K562 (cell line): ENCODE measurements at regions not wholly inside any gene's neighbourhood (a gene's known extent, or its start where the extent isn't known, plus 50 kb on each side); places are given as distances from the start of the nearest gene placed in this dataset.

Experiments used
- ATAC-seq: fragments of 200-7000 bp; cut with Tn5 transposase; 3 replicates; pipeline ENCODE4 v1.9.1; 2020; ENCODE audit warnings: moderate library complexity
- BruUV-seq: library from RNA; stranded (reverse); fragments of 400-500 nt; replicated peaks from 2 replicates; lab custom pipeline; 2021; lab: Mats Ljungman, UMichigan
- CTCF ChIA-PET: fragments of 300-600 bp; formaldehyde crosslinking; extraction: SDS; loops from one replicate; lab custom pipeline; 2021; ENCODE audit warnings: low intra/inter-chr PET ratio; lab: Yijun Ruan, JAX
- POLR2A ChIA-PET: fragments of 300-600, 350-650 bp; sonication (Branson Sonifier 250); formaldehyde crosslinking; extraction: SDS; loops from one replicate; lab custom pipeline; 2021; ENCODE audit warnings: antibody characterized with exemption, inconsistent platforms; lab: Yijun Ruan, JAX
- DNase-seq, 4 experiments: peaks; one replicate each; pipeline versions ENCODE4 v3.0.0 to v3.0.0-alpha.2; 2011 to 2018; ENCODE audit warnings: low spot score in 3 of 4, mixed read lengths in 3 of 4; ENCODE audit errors: extremely low read depth in 1 of 4
- FAIRE-seq: peaks from 2 replicates; lab custom pipeline; 2011; peaks lifted over from hg19 to GRCh38; lab: Jason Lieb, UNC
- H2AFZ ChIP-seq: 2 replicates; pipeline ENCODE4 v1.6.0; 2011; ENCODE audit warnings: low read depth, low read length, control low read depth, inconsistent platforms
- H3K27ac ChIP-seq: fragments of 200-600 bp; 3 replicates; pipeline ENCODE4 v1.8.0; 2011; ENCODE audit warnings: low read depth, mild to moderate bottlenecking, control low read depth, inconsistent platforms, low read length, moderate library complexity, mixed read lengths; ENCODE audit errors: extremely low read depth
- H3K27me3 ChIP-seq, 2 experiments: fragments of 300-600 bp in 1 of 2; 2 replicates in 1 of 2; 3 replicates in 1 of 2; pipeline versions ENCODE4 v1.6.0 to v1.8.0; 2011; ENCODE audit warnings: inconsistent platforms in 2 of 2, low read length in 2 of 2, mild to moderate bottlenecking in 1 of 2, mixed read lengths in 1 of 2, moderate library complexity in 1 of 2; ENCODE audit not compliant: control insufficient read depth in 2 of 2, insufficient read depth in 2 of 2
- H3K36me3 ChIP-seq: fragments of 300-600 bp; 3 replicates; pipeline ENCODE4 v1.8.0; 2011; ENCODE audit warnings: mild to moderate bottlenecking, low read length, inconsistent platforms; ENCODE audit not compliant: control insufficient read depth, insufficient read depth
- H3K4me1 ChIP-seq, 2 experiments: fragments of 200-600 bp in 1 of 2; replicated peaks in 1 of 2; 2 replicates in 1 of 2; 3 replicates in 1 of 2; pipeline versions ENCODE4 v1.5.1 to v1.8.0; 2011; ENCODE audit warnings: inconsistent platforms in 2 of 2, low read length in 2 of 2, mild to moderate bottlenecking in 1 of 2, mixed read lengths in 1 of 2, moderate library complexity in 1 of 2; ENCODE audit not compliant: control insufficient read depth in 2 of 2, insufficient read depth in 2 of 2
- H3K4me2 ChIP-seq: 2 replicates; pipeline ENCODE4 v1.6.1; 2011; ENCODE audit warnings: low read length, control low read depth, inconsistent platforms, mixed read lengths; ENCODE audit not compliant: insufficient read depth
- H3K4me3 ChIP-seq: fragments of 200-600 bp; sonication (generic), shearing (Covaris generic); 2 replicates; pipeline ENCODE4 v1.5.1; 2016; ENCODE audit warnings: control low read depth, inconsistent platforms
- H3K79me2 ChIP-seq: fragments of 200-600 bp; 3 replicates; pipeline ENCODE4 v1.8.0; 2011; ENCODE audit warnings: low read length, inconsistent platforms; ENCODE audit not compliant: control insufficient read depth, insufficient read depth
- H3K9ac ChIP-seq, 2 experiments: 2 replicates each; pipeline versions ENCODE4 v1.6.0 to v1.6.1; 2011; ENCODE audit warnings: low read depth in 2 of 2, low read length in 2 of 2, control low read depth in 1 of 2, inconsistent platforms in 1 of 2, mild to moderate bottlenecking in 1 of 2, mixed read lengths in 1 of 2; ENCODE audit not compliant: insufficient read depth in 1 of 2
- H3K9me1 ChIP-seq: one replicate; pipeline ENCODE4 v1.6.0; 2011; ENCODE audit warnings: inconsistent platforms, mild to moderate bottlenecking, low read length, moderate library complexity; ENCODE audit not compliant: control insufficient read depth, insufficient read depth
- H3K9me3 ChIP-seq: replicated peaks from 2 replicates; pipeline ENCODE4 v1.5.1; 2011; ENCODE audit warnings: low read depth, low read length, inconsistent platforms; ENCODE audit not compliant: control insufficient read depth, insufficient read depth
- H4K20me1 ChIP-seq: replicated peaks from 2 replicates; pipeline ENCODE4 v1.6.1; 2011; ENCODE audit warnings: low read length, inconsistent platforms, mixed read lengths; ENCODE audit not compliant: control insufficient read depth, insufficient read depth
- E2F3 ChIP-seq: fragments of 250-450 bp; sonication (Bioruptor Pico); IDR thresholded peaks from 2 replicates; pipeline ENCODE4 v1.4.0; 2020; ENCODE audit warnings: mild to moderate bottlenecking
- ETV5 ChIP-seq: sonication (generic); formaldehyde crosslinking; IDR thresholded peaks from 2 replicates; pipeline ENCODE4 v1.4.0; 2020; ENCODE audit warnings: low read depth, mild to moderate bottlenecking, missing genetic modification reagents
- ETV6 ChIP-seq, 3 experiments: fragments of 150-350 bp in 1 of 3; sonication (generic) in 1 of 3; formaldehyde crosslinking in 1 of 3; IDR thresholded peaks; 2 replicates each; pipeline versions ENCODE4 v1.6.1 to v1.8.0; 2014 to 2022; ENCODE audit warnings: borderline replicate concordance in 2 of 3, low read depth in 2 of 3, antibody characterized with exemption in 1 of 3, low read length in 1 of 3, mild to moderate bottlenecking in 1 of 3, missing genetic modification reagents in 1 of 3
- HEY1 ChIP-seq: fragments of 250-450 bp; sonication (Bioruptor Pico); IDR thresholded peaks from 2 replicates; pipeline ENCODE4 v1.5.0; 2020; ENCODE audit warnings: mild to moderate bottlenecking, moderate library complexity, borderline replicate concordance
- KDM5B ChIP-seq: fragments of 200-600 bp; sonication (generic); IDR thresholded peaks from 2 replicates; pipeline ENCODE4 v1.6.1; 2012; ENCODE audit warnings: low read depth, mild to moderate bottlenecking, moderate library complexity, low read length, control low read depth, inconsistent platforms; ENCODE audit not compliant: insufficient replicate concordance
- NFE2 ChIP-seq: IDR thresholded peaks from 2 replicates; pipeline ENCODE4 v1.6.1; 2014; ENCODE audit warnings: antibody characterized with exemption, low read depth
- POLR3G ChIP-seq: IDR thresholded peaks from 2 replicates; pipeline ENCODE4 v1.6.1; 2011; ENCODE audit not compliant: insufficient read length, insufficient replicate concordance; ENCODE audit errors: extremely low read depth
- RREB1 ChIP-seq: fragments of 250-450 bp; sonication (Bioruptor Pico); IDR thresholded peaks from 2 replicates; pipeline ENCODE4 v1.4.0; 2020
- SETDB1 ChIP-seq: IDR thresholded peaks from one replicate; pipeline ENCODE4 v1.6.1; 2012; ENCODE audit warnings: low read length, control low read depth, inconsistent platforms
- SMC3 ChIP-seq: conservative IDR thresholded peaks from 2 replicates; pipeline ENCODE4 v1.6.1; 2011; ENCODE audit warnings: low read depth, low read length, improper control_type of control experiment; ENCODE audit not compliant: insufficient read depth
- ZFX ChIP-seq: sonication (generic); formaldehyde crosslinking; IDR thresholded peaks from 2 replicates; pipeline ENCODE4 v1.8.0; 2022; ENCODE audit warnings: mild to moderate bottlenecking, missing genetic modification reagents, moderate library complexity
- ZNF41 ChIP-seq: fragments of 250-450 bp; sonication (Bioruptor Pico); conservative IDR thresholded peaks from 2 replicates; pipeline ENCODE4 v1.4.0; 2020; ENCODE audit warnings: mild to moderate bottlenecking
- ZSCAN32 ChIP-seq: fragments of 450-650 bp; formaldehyde crosslinking; IDR thresholded peaks from 2 replicates; pipeline ENCODE4 v1.4.0; 2020; ENCODE audit warnings: mild to moderate bottlenecking, moderate library complexity
- WGBS: fragments of 100-300 bp; shearing (Covaris generic); methylation state at CpG from one replicate; pipeline ENCODE4 v1.1.6; 2016; ENCODE audit warnings: low coverage, mixed read lengths; ENCODE audit not compliant: insufficient coverage; ENCODE audit errors: missing lambda C conversion rate; 5-methylcytosine and 5-hydroxymethylcytosine counted together
- in situ Hi-C: fragments of 300-500 bp; cut with MboI; formaldehyde crosslinking; loops from 4 replicates; pipeline ENCODE4 v1.15.0; 2018; ENCODE audit warnings: inconsistent platforms, mixed read lengths
- intact Hi-C: fragments of 100-400 bp; cut with micrococcal nuclease; formaldehyde crosslinking; loops from 2 replicates; pipeline ENCODE4 v1.14.2; 2022
- TF ChIP-seq, protein P1 (sequence below): IDR thresholded peaks from 2 replicates; pipeline ENCODE4 v1.6.1; 2011; ENCODE audit warnings: borderline replicate concordance, low read depth, mild to moderate bottlenecking, moderate library complexity, low read length; ENCODE audit not compliant: insufficient read depth, poor library complexity, severe bottlenecking

- Histone ChIP-seq H4K20me1 (no peaks in the 10 kb centered on the region), H3K4me3 (no peak overlapping the region), H3K36me3 (no peaks in the 10 kb centered on the region), H3K79me2 (no peaks in the 10 kb centered on the region), H3K27ac (no peak overlapping the region), H3K9ac (no peak overlapping the region), H3K9me3 (no peaks in the 10 kb centered on the region), H3K4me1 (no peaks in the 10 kb centered on the region), H3K4me2 (no peak overlapping the region), H3K27me3 (no peaks in the 10 kb centered on the region), H2AFZ (no peak overlapping the region), H3K9me1 (no peaks in the 10 kb centered on the region)
- intact Hi-C loops = no loop called here
- DNase-seq (no peak), FAIRE-seq (no peak), ATAC-seq (no peak)
- in situ Hi-C loops = no loop called here
- BruUV-seq = no TSS peak
- 10% methylated on average over 2 of the region's 2 CpGs for WGBS
- ChIA-PET POLR2A (no interaction called here), CTCF (no interaction called here)
- no peak for TF ChIP-seq ETV6 (IDR thresholded peaks at IDR 0.05; ENCODE audit: borderline replicate concordance in 1 of 2, low read depth in 2 of 2, low read length in 1 of 2)
- TF ChIP-seq ETV6 (CRISPR knock-in tag; IDR thresholded peaks at IDR 0.05; ENCODE audit: borderline replicate concordance) = no peak
- no peak for TF ChIP-seq ETV5 (CRISPR knock-in tag)
- TF ChIP-seq SMC3 = no peak
- no peak for TF ChIP-seq HEY1
- no peak for TF ChIP-seq ZFX (CRISPR knock-in tag)
- no peak for TF ChIP-seq ZSCAN32 (CRISPR knock-in tag)
- TF ChIP-seq E2F3 = no peak
- no peak for TF ChIP-seq NFE2
- no peak for TF ChIP-seq ZNF41
- TF ChIP-seq SETDB1 = no peak
- no peak for TF ChIP-seq KDM5B
- TF ChIP-seq POLR3G = no peak
- TF ChIP-seq, protein P1, sequence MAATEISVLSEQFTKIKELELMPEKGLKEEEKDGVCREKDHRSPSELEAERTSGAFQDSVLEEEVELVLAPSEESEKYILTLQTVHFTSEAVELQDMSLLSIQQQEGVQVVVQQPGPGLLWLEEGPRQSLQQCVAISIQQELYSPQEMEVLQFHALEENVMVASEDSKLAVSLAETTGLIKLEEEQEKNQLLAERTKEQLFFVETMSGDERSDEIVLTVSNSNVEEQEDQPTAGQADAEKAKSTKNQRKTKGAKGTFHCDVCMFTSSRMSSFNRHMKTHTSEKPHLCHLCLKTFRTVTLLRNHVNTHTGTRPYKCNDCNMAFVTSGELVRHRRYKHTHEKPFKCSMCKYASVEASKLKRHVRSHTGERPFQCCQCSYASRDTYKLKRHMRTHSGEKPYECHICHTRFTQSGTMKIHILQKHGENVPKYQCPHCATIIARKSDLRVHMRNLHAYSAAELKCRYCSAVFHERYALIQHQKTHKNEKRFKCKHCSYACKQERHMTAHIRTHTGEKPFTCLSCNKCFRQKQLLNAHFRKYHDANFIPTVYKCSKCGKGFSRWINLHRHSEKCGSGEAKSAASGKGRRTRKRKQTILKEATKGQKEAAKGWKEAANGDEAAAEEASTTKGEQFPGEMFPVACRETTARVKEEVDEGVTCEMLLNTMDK = no peak
- no peak for TF ChIP-seq RREB1 (CRISPR knock-in tag)
These were observed 928.4 kb upstream of the WWC1 start for GRCh38 chr5:167363065-167363464.
